ENCODE measurements at regions not wholly inside any gene's neighbourhood (a gene's known extent, or its start where the extent isn't known, plus 50 kb on each side); places are given as distances from the start of the nearest gene placed in this dataset.

DNA sequence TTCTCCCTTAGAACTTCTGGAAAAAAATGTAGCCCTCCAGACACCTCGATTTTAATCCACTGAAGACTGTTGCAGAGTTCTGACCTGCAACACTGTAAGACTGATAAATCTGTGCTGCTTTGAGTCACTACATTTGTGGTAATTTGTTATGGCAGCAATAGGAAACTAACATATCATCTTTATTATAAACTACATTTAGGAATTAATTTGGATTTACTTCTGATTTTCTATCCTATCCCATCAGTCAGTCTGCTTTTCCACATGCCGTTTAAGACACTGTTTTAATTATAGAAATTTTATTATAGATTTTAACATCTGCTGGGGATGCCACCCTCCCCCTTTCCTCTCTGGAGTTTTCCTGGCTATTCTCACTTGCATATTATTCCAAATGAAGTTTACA is 375.2 kb downstream of the DUSP6 start:
- Mint-ChIP-seq H3K27ac (no peak overlapping the region), H3K36me3 (ENCODE audit: low read depth) (no peaks in the 10 kb centered on the region), H3K27me3 (ENCODE audit: low read depth) (no peaks in the 10 kb centered on the region), H3K4me3 (no peak overlapping the region), H3K9me3 (no peaks in the 10 kb centered on the region), H3K4me1 (no peaks in the 10 kb centered on the region)
- TF ChIP-seq, protein P1, sequence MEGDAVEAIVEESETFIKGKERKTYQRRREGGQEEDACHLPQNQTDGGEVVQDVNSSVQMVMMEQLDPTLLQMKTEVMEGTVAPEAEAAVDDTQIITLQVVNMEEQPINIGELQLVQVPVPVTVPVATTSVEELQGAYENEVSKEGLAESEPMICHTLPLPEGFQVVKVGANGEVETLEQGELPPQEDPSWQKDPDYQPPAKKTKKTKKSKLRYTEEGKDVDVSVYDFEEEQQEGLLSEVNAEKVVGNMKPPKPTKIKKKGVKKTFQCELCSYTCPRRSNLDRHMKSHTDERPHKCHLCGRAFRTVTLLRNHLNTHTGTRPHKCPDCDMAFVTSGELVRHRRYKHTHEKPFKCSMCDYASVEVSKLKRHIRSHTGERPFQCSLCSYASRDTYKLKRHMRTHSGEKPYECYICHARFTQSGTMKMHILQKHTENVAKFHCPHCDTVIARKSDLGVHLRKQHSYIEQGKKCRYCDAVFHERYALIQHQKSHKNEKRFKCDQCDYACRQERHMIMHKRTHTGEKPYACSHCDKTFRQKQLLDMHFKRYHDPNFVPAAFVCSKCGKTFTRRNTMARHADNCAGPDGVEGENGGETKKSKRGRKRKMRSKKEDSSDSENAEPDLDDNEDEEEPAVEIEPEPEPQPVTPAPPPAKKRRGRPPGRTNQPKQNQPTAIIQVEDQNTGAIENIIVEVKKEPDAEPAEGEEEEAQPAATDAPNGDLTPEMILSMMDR (IDR thresholded peaks at IDR 0.05; ENCODE audit: unreplicated experiment in 3 of 3), result no peak

DNA sequence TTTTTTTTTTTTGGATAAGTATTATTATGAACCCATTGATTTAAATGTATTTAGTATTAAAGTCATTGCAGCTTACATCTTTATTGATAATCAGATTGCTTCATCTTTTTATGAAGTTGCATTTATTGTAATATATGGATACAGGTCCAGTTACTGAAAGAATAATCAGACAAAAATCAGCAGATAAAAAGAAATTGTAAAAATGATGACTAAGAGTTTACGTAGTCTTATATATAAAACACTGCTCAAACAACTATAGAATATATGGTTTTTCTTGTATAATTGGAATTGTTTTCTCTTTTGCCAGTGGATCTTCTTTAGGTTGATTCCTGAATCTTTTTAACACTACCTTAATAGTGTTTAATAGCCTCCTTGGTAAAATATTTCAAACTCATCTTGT is 378.3 kb downstream of the DUSP6 start:
- Mint-ChIP-seq H3K27me3 (ENCODE audit: low read depth) (no peaks in the 10 kb centered on the region), H3K27ac (no peak overlapping the region), H3K4me3 (no peak overlapping the region), H3K36me3 (ENCODE audit: low read depth) (no peaks in the 10 kb centered on the region), H3K9me3 (no peaks in the 10 kb centered on the region), H3K4me1 (no peaks in the 10 kb centered on the region)
- TF ChIP-seq, protein P1 (IDR thresholded peaks at IDR 0.05; ENCODE audit: unreplicated experiment in 3 of 3), result no peak

DNA sequence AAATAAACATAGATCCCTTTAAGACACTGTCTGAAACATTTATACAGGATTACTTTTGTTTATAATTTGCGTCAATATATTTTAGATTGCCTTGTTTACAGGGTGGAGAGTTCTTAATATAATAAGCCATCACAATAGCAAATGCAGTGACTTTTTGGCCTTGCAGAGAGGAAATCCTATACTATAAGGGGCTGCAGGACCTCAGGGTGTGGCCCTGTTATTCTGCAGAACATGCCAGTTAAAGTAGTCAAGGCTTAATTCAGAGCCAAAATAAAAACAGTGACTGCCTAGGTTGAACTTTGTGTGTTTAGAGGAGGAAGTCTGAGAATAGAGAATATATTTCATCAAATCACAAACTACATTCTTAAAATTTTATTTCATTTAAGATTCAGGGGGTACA is 381.6 kb downstream of the DUSP6 start:
- Mint-ChIP-seq H3K4me3 (no peak overlapping the region), H3K36me3 (ENCODE audit: low read depth) (no peaks in the 10 kb centered on the region), H3K27me3 (ENCODE audit: low read depth) (no peaks in the 10 kb centered on the region), H3K4me1 (no peaks in the 10 kb centered on the region), H3K9me3 (no peaks in the 10 kb centered on the region), H3K27ac (no peak overlapping the region)
- TF ChIP-seq, protein P1 (IDR thresholded peaks at IDR 0.05; ENCODE audit: unreplicated experiment in 3 of 3), result no peak

DNA sequence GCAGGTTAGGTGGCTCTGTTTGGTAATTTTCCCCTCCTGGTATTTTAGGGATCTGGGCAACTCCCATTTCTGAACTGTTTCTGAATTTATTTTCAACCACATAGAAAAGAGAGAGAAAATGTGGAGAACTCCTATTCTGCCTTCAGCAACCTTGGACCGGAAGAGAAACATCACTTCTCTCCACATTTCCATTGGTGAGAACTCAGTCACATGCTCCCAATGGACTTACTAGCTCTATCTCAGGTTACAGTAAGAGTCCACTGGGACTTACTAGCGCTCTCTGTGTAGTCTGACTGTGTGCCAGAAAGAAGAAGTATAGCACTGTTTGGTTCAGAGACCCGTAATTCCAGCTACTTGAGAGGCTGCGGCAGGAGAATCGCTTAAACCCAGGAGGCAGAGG is 383.2 kb downstream of the DUSP6 start:
- TF ChIP-seq, protein P1 (IDR thresholded peaks at IDR 0.05; ENCODE audit: unreplicated experiment in 3 of 3), result no peak
- no peak overlapping the region for H3K27ac Mint-ChIP-seq
- H3K4me1 Mint-ChIP-seq, result no peaks in the 10 kb centered on the region
- no peaks in the 10 kb centered on the region for H3K36me3 Mint-ChIP-seq (ENCODE audit: low read depth)
- H3K27me3 Mint-ChIP-seq (ENCODE audit: low read depth), result no peaks in the 10 kb centered on the region
- H3K9me3 Mint-ChIP-seq, result no peaks in the 10 kb centered on the region
- no peak overlapping the region for H3K4me3 Mint-ChIP-seq

DNA sequence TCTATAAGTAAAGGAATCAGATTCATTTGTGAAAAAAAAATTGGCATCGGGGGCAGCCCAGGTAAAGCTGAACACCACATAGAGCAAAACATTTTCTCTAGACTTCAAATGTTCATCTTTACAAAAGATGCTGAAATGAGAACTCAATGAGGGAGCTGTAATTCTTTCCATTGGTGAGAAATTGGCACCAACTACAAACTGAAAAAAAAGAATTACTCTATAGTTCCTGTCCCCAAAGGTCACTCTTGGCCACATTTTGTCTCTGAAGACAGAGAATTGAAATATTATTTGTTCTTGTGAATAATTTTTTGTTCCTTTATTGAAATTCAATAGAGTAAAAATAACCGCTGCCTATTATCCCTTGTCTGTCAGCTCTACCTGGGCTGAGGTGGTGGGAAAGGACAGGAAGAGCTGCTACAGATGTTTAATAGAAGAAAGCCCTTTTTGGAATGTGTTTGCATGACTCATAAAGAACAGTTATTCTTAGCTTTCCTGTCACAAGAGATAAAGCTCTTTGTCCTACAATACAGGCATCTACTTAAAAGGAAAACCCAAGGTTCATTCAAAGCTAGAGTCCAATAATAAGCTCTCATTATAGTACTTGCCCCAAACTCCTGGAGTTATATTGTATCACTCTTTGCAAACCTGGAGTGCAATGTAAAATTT is 380.1 kb upstream of the KITLG start:
- H3K27me3 Mint-ChIP-seq (ENCODE audit: low read depth), result no peaks in the 10 kb centered on the region
- H3K9me3 Mint-ChIP-seq, result no peaks in the 10 kb centered on the region
- no peaks in the 10 kb centered on the region for H3K4me1 Mint-ChIP-seq
- H3K4me3 Mint-ChIP-seq, result no peak overlapping the region
- TF ChIP-seq, protein P1 (IDR thresholded peaks at IDR 0.05; ENCODE audit: unreplicated experiment in 3 of 3), result no peak
- H3K36me3 Mint-ChIP-seq (ENCODE audit: low read depth), result no peaks in the 10 kb centered on the region
- no peak overlapping the region for H3K27ac Mint-ChIP-seq

DNA sequence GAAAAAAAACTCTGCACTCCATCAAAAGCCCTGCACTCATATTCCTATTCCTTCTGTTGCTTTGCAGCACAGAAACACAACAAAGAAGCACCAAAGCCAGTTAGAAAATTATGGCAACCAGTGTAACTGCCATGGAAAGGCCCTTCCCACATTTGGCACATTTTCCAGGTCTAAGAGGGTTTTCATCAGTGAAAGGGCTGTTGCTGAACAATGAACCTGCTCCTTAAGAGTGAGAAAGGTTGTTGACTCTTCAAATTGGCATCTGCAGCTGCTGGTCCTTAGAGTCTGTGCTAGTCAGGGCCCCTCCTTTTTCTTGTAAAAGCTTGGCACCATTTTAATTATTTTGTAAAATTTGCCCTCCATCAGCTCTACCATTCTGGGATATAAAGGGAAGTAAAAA is 378.7 kb upstream of the KITLG start:
- no peak overlapping the region for H3K27ac Mint-ChIP-seq
- H3K36me3 Mint-ChIP-seq (ENCODE audit: low read depth), result no peaks in the 10 kb centered on the region
- H3K9me3 Mint-ChIP-seq, result no peaks in the 10 kb centered on the region
- H3K4me3 Mint-ChIP-seq, result no peak overlapping the region
- H3K4me1 Mint-ChIP-seq, result no peaks in the 10 kb centered on the region
- no peaks in the 10 kb centered on the region for H3K27me3 Mint-ChIP-seq (ENCODE audit: low read depth)
- TF ChIP-seq, protein P1 (IDR thresholded peaks at IDR 0.05; ENCODE audit: unreplicated experiment in 3 of 3), result no peak
